NCI-H460 (cell line): ENCODE measurements at regions not wholly inside any gene's neighbourhood (a gene's known extent, or its start where the extent isn't known, plus 50 kb on each side); places are given as distances from the start of the nearest gene placed in this dataset.
A peak's percentile ranks its signal among the peaks of the same experiment; 100 is the strongest.

ENCODE experiments used
- DNase-seq: peaks from one replicate; pipeline ENCODE4 v3.0.0-alpha.2; 2016; ENCODE audit warnings: low read depth; ENCODE audit errors: extremely low read depth

DNA sequence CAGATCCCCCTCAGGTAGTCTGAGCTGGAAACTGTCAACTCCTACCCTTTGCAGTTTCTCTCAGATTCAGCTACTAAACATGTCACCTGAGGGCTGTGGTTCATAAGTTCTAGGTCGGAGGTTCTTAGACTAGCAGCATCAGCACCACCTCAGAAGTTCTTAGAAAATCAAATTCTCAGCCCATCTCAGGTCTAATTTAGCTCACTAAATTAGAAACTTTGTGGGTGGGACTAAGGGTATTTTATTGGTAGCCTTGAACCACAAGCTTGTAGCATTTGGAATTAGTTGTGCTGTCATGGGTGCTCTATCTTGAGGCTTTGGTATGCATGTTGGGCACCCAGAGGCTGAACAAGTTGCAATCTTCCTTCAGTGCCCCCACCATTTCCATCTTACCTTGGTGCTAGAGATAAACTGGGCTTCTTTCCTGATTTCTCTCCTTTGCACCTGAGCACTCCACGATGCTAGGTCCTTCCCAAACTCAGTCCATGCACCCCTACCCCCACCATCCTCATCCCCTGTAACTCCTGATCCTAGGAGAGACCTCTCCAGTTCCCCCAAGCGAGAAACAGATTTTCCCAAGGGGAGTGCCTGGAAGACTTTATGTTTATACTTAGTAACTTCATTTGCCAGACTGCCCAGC, 54.2 kb downstream of the S1PR1 start:
- DNase-seq, result no peak

GRCh38 chr1:101291562-101292380, 55.0 kb downstream of the S1PR1 start:
- DNase-seq, result no peak

GRCh38 chr1:101293461-101294051, 56.7 kb downstream of the S1PR1 start:
- no peak for DNase-seq

DNA sequence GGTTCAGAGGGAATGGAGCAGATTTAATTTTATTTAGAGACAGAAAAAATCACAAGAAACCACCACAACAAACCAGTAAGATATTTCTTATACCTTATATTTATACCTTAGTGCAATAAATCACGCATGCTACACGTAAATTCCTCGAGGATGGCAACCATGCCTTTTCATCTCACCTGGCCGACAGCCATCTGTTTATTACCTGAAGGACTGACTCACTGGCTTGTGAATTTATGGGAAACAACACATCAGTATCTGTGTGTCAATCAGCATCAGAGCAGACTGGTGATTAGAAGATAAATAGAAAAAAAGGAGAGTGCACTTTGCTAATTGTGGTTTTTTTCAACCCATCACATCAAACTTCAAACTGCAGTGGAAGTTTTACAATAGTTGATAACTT, 58.4 kb downstream of the S1PR1 start:
- no peak for DNase-seq

DNA sequence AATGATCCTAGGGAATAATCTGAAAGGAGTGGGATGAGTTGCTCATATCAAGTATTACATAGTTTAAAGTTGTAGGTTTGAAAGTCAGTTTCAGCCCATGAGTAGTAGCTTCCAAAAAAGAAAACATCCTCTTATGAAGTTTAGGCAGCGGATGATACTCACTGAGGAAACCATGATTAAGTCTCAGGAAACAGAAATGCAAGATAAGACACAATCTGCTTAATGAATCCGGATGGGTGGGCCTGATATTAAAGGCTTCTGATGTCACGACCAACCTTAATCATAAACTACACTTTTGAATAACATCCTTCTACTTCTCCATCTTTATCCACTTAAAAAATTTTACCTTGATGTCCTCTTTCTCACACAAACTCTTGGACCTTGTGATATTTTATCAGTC, 61.8 kb downstream of the S1PR1 start:
- no peak for DNase-seq

GRCh38 chr1:101299141-101299540, 62.3 kb downstream of the S1PR1 start:
- no peak for DNase-seq

DNA sequence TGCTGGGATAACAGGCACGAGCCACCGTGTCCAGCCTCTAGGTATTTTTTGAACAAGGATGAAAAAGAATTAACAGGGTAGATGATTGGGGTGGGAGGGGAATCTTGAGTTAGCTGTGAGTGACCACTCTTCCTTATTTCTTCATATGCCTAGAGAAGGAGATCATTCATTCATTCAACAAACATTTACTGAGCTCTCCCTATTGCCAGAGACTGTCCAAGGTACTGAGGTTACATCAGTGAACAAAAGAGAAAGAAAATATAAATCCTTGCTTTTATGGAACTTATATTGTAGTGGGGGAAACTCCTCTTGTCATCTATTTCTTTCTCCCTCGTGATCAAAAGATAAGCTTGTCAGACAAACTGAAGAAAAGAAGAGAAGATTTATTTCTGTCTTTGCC, 62.9 kb downstream of the S1PR1 start:
- no peak for DNase-seq

GRCh38 chr1:101300916-101301315, 64.1 kb downstream of the S1PR1 start:
- no peak for DNase-seq

DNA sequence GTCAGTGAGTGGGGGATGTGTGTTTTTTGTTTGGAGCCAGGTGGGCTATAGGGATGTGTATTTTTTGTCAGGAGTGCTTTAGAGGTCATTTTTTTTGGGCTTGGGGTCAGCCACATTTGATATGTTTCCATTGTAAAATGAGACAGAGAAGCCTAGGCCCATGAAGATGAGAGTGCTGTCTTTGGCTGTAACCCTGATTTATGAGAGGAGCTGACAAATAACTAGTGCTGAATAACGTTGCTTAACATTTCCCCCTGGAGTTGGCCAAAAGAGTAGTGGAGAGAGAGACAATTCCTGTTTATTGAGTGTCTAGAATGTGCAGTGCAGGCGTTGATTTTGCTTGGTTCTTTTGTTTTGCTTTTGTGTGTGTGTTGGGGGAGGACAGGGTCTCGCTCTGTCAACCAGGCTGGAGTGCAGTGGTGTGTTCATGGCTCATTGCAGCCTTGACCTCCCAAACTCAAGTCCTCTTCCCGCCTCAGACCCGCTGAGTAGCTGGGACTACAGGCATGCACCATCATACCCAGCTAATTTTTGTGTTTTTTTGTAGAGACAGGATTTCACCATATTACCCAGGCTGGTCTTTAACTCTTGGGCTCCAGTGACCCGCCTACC, 64.7 kb downstream of the S1PR1 start:
- no peak for DNase-seq

DNA sequence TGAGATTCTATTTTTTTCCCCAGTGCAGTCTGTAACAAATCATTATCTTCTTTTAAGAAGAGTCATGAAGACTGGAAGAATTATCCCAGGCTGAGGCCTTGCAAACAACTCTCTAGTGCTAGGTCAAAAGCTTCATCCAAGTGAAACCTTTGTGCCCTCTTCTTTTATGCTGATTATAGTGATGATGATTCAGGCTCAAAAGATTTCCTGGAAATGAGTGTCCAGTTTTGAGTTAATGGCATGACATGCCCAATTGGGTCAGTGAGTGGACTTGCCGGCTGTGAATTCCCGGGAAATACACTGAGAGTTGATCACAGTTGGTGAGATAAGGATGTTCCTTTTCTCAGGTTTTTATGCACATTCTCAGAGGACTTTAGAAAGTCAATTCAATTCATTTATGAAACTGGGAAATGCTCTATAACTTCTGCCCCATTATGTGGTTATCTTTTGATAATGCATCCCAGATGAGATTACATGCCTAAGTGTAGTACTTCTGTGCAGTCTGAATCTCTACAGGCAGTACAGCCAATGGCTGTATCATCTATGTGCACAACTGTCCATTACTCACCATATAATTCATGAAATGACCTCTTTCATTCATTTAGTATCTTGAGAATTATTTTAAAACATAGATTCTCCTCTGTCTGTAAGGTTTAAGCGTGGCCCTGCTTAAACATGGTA, 66.2 kb downstream of the S1PR1 start:
- DNase-seq, result no peak

DNA sequence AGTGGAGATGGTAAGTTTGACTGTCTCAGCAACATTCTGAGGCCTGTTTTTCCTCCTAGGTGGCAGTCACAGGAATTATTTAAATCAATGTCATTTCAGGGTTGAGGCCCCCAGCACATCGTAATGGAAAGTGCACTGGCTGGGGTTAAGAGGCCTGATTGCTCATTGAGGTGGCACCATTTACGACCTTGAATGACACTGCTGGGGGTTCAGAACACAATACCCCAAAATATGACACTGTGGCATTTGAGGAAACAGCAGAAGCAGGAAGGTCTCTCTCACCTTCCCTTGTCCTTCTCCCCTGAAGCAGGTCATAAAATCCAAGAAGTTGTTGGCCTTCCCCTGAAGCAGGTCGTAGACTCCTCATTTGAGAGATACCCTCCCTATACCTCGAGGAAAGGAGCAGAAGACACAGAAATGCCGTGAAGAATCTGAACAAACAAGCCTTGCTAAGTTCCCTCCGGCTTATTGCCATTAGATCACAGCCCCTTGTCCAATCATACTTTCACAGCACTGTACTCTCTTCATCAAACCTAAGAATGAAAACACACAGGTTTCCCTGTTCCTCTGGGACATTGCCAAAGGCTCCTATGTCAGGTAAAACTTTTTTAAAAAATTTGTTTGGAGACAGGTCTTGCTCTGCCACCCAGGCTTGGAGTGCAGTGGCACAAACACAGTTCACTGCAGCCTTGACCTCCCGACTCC, 71.3 kb downstream of the S1PR1 start:
- DNase-seq, result no peak

GRCh38 chr1:101308935-101309333, 72.1 kb downstream of the S1PR1 start:
- no peak for DNase-seq

- peak; percentile 11 for DNase-seq
Measured at GRCh38 chr1:101309334-101310311, 72.8 kb downstream of the S1PR1 start.

DNA sequence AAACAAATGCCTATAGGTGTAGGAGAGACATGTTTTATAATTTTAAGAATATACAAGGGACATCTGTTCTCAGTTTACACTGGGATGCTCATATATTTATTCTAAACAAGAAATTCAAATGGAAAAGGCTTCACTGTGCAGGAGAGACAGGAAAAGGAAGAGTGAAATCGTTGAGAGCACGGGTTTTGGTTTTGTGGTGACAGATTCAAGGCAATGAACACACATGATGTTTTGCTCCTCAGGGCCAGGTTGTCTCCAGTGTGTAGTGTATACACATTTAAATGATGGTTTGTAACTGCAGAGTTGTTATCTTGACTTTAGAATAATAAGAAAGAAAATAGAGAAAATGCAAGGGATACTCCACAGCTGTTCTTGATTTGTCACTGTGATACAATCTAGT, 73.7 kb downstream of the S1PR1 start:
- DNase-seq, result no peak

DNA sequence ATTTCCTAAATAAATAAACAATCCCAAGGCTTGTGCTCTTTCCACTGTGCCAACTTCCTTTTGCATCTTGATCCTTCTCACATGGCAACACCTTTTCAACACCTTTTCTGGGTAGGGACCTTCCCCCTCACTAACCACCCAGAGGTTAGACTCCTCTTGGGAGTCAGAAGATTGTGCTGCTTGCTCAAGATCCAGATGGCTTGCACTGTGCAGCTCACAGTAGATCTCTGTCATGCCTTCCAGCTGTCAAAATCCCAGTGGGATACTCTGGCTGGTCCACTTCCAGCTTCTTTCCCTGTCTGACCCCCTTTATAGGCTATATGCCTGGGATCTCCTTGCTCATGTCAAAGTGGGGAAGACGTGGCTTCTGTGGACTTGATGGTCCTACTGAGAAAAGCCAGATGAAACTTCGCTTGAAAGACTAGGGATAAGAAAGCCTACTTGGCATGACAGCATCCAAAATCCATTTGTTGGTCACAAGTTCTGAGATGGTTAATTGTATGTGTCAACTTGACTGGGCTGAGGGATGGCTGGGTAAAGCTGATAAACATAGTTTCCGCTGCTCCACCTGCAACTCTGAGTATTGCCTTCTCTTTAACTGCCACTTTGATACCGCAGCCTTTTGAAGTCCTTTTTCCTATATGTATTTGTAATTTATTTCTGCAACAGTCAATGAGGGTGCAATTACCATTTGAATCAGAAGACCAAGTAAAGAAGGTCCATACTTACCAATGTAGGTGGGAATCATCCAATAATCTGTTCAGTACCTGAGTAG, 74.5 kb downstream of the S1PR1 start:
- no peak for DNase-seq

DNA sequence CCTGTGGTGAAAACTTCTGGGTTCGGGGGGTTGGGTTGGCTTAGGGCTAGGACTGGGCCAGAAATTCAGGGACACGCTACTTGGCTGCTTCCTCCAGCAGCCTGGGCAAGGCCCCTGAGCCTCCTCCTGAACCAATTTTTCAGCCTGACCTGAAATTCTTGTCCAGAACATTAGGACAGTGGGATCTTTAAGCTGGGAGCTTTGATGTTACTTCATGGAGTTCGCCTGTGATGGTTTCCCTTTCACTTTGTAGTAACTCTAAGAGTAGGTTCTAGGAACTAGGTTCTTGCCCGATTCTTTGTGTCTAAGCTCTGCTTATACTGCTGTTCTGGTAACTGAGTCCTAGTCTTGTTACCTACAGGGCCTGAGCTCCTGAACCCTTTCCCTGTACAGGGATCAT, 75.3 kb downstream of the S1PR1 start:
- no peak for DNase-seq

- no peak for DNase-seq
Measured at GRCh38 chr1:101313356-101313755, 76.5 kb downstream of the S1PR1 start.

GRCh38 chr1:101314244-101314643, 77.4 kb downstream of the S1PR1 start:
- no peak for DNase-seq
